ENCODE measurements at regions not wholly inside any gene's neighbourhood (a gene's known extent, or its start where the extent isn't known, plus 50 kb on each side); places are given as distances from the start of the nearest gene placed in this dataset.

GRCh38 chr6:164006459-164006858, 591.9 kb downstream of the QKI start:
- Histone ChIP-seq H3K36me3 (ENCODE audit: low read length) (no peaks in the 10 kb centered on the region), H3F3A (ENCODE audit: insufficient read depth) (no peaks in the 10 kb centered on the region), H3K27me3 (ENCODE audit: low read length) (no peaks in the 10 kb centered on the region; the same call in 1 of the 2 replicates), H3K79me2 (ENCODE audit: insufficient read depth, low read length) (no peaks in the 10 kb centered on the region), H3K4me3 (ENCODE audit: insufficient read depth, low read length, poor library complexity, severe bottlenecking) (no peak overlapping the region), H3K9me3 (ENCODE audit: insufficient read depth, low read length) (no peaks in the 10 kb centered on the region), H3K27ac (ENCODE audit: low read depth, low read length) (no peak overlapping the region), H2AFZ (ENCODE audit: low read depth, low read length, severe bottlenecking) (no peak overlapping the region), H3K9me2 (replicated peaks; ENCODE audit: insufficient read depth, low read length) (no peaks in the 10 kb centered on the region), H4K20me1 (ENCODE audit: low read depth, low read length) (no peaks in the 10 kb centered on the region), H3K4me2 (ENCODE audit: low read depth, low read length, poor library complexity, severe bottlenecking) (no peak overlapping the region), H3K9ac (ENCODE audit: low read length) (no peak overlapping the region)
- TF ChIP-seq CTCF (IDR thresholded peaks at IDR 0.05; ENCODE audit: insufficient read depth, low read length, poor library complexity, severe bottlenecking) (no peak), EZH2phosphoT487 (conservative IDR thresholded peaks at IDR 0.05; ENCODE audit: low read length) (no peak)

GRCh38 chr6:164005004-164005711, 590.6 kb downstream of the QKI start:
- Histone ChIP-seq H3K27me3 (ENCODE audit: low read length) (no peaks in the 10 kb centered on the region; the same call in 1 of the 2 replicates), H3K36me3 (ENCODE audit: low read length) (no peaks in the 10 kb centered on the region), H3K9me2 (replicated peaks; ENCODE audit: insufficient read depth, low read length) (no peaks in the 10 kb centered on the region), H3K9me3 (ENCODE audit: insufficient read depth, low read length) (no peaks in the 10 kb centered on the region), H3K4me3 (ENCODE audit: insufficient read depth, low read length, poor library complexity, severe bottlenecking) (no peak overlapping the region), H3K9ac (ENCODE audit: low read length) (no peak overlapping the region), H3K79me2 (ENCODE audit: insufficient read depth, low read length) (no peaks in the 10 kb centered on the region), H3F3A (ENCODE audit: insufficient read depth) (no peaks in the 10 kb centered on the region), H2AFZ (ENCODE audit: low read depth, low read length, severe bottlenecking) (no peak overlapping the region), H4K20me1 (ENCODE audit: low read depth, low read length) (no peaks in the 10 kb centered on the region), H3K27ac (ENCODE audit: low read depth, low read length) (no peak overlapping the region), H3K4me2 (ENCODE audit: low read depth, low read length, poor library complexity, severe bottlenecking) (no peak overlapping the region)
- TF ChIP-seq EZH2phosphoT487 (conservative IDR thresholded peaks at IDR 0.05; ENCODE audit: low read length): no peak
- no peak for TF ChIP-seq CTCF (IDR thresholded peaks at IDR 0.05; ENCODE audit: insufficient read depth, low read length, poor library complexity, severe bottlenecking)

GRCh38 chr6:164000276-164000675, 585.8 kb downstream of the QKI start:
- H3K9ac ChIP-seq (ENCODE audit: low read length): no peak overlapping the region
- H3K9me2 ChIP-seq (replicated peaks; ENCODE audit: insufficient read depth, low read length): no peaks in the 10 kb centered on the region
- no peak overlapping the region for H3K4me2 ChIP-seq (ENCODE audit: low read depth, low read length, poor library complexity, severe bottlenecking)
- no peaks in the 10 kb centered on the region for H4K20me1 ChIP-seq (ENCODE audit: low read depth, low read length)
- no peaks in the 10 kb centered on the region for H3K9me3 ChIP-seq (ENCODE audit: insufficient read depth, low read length)
- H3K79me2 ChIP-seq (ENCODE audit: insufficient read depth, low read length): no peaks in the 10 kb centered on the region
- no peaks in the 10 kb centered on the region for H3K27me3 ChIP-seq (ENCODE audit: low read length)
- H3K36me3 ChIP-seq (ENCODE audit: low read length): no peaks in the 10 kb centered on the region
- no peaks in the 10 kb centered on the region for H3F3A ChIP-seq (ENCODE audit: insufficient read depth)
- no peak overlapping the region for H3K4me3 ChIP-seq (ENCODE audit: insufficient read depth, low read length, poor library complexity, severe bottlenecking)
- H2AFZ ChIP-seq (ENCODE audit: low read depth, low read length, severe bottlenecking): no peak overlapping the region
- no peak for TF ChIP-seq CTCF (IDR thresholded peaks at IDR 0.05; ENCODE audit: insufficient read depth, low read length, poor library complexity, severe bottlenecking)
- no peak for TF ChIP-seq EZH2phosphoT487 (conservative IDR thresholded peaks at IDR 0.05; ENCODE audit: low read length)
- H3K27ac ChIP-seq (ENCODE audit: low read depth, low read length): no peak overlapping the region
